ENCODE measurements at regions not wholly inside any gene's neighbourhood (a gene's known extent, or its start where the extent isn't known, plus 50 kb on each side); places are given as distances from the start of the nearest gene placed in this dataset.

GRCh38 chr1:57520743-57521515 is 97.1 kb upstream of the DAB1 start:
- no peak overlapping the region for H3K4me3 ChIP-seq (ENCODE audit: low read length)
- TF ChIP-seq CTCF (conservative IDR thresholded peaks at IDR 0.05; ENCODE audit: low read depth, low read length), result no peak
- DNase-seq (ENCODE audit: low read depth), result no peak

- DNase-seq (ENCODE audit: low read depth), result no peak
- TF ChIP-seq CTCF (conservative IDR thresholded peaks at IDR 0.05; ENCODE audit: low read depth, low read length), result no peak
- no peak overlapping the region for H3K4me3 ChIP-seq (ENCODE audit: low read length)
Observed at GRCh38 chr1:57518496-57518895, 94.6 kb upstream of the DAB1 start.

GRCh38 chr1:57517587-57518374 is 93.9 kb upstream of the DAB1 start:
- no peak overlapping the region for H3K4me3 ChIP-seq (ENCODE audit: low read length)
- TF ChIP-seq CTCF (conservative IDR thresholded peaks at IDR 0.05; ENCODE audit: low read depth, low read length), result no peak
- DNase-seq (ENCODE audit: low read depth), result no peak

GRCh38 chr1:57512386-57512785 is 88.5 kb upstream of the DAB1 start:
- no peak overlapping the region for H3K4me3 ChIP-seq (ENCODE audit: low read length)
- DNase-seq (ENCODE audit: low read depth), result no peak
- TF ChIP-seq CTCF (conservative IDR thresholded peaks at IDR 0.05; ENCODE audit: low read depth, low read length), result no peak

GRCh38 chr1:57506941-57507340 is 83.1 kb upstream of the DAB1 start:
- TF ChIP-seq CTCF (conservative IDR thresholded peaks at IDR 0.05; ENCODE audit: low read depth, low read length), result no peak
- no peak overlapping the region for H3K4me3 ChIP-seq (ENCODE audit: low read length)
- DNase-seq (ENCODE audit: low read depth), result no peak

- TF ChIP-seq CTCF (conservative IDR thresholded peaks at IDR 0.05; ENCODE audit: low read depth, low read length), result no peak
- no peak overlapping the region for H3K4me3 ChIP-seq (ENCODE audit: low read length)
- DNase-seq (ENCODE audit: low read depth), result no peak
Observed at GRCh38 chr1:57503337-57503736, 79.5 kb upstream of the DAB1 start.

Data from retinal pigment epithelial cell (primary cell).